SK-N-SH treated with all-trans-retinoic acid at 6 μM for 48 hours (cell line): ENCODE measurements at regions not wholly inside any gene's neighbourhood (a gene's known extent, or its start where the extent isn't known, plus 50 kb on each side); places are given as distances from the start of the nearest gene placed in this dataset.

ENCODE experiments used
- GLIS3 ChIP-seq: fragments of 250-450 bp; sonication (Bioruptor Pico); IDR thresholded peaks from 2 replicates; pipeline ENCODE4 v1.5.0; 2020; ENCODE audit warnings: mild to moderate bottlenecking, moderate library complexity
- OSR1 ChIP-seq: fragments of 250-450 bp; sonication (Bioruptor Pico); IDR thresholded peaks from 2 replicates; pipeline ENCODE4 v1.8.0; 2022; ENCODE audit warnings: moderate library complexity, mild to moderate bottlenecking, inconsistent platforms
- TOX ChIP-seq: fragments of 250-450 bp; sonication (Bioruptor Pico); IDR thresholded peaks from 2 replicates; pipeline ENCODE4 v1.8.0; 2021; ENCODE audit warnings: mild to moderate bottlenecking, moderate library complexity, borderline replicate concordance
- TF ChIP-seq, protein P1 (sequence below): fragments of 250-450 bp; sonication (Bioruptor Pico); IDR thresholded peaks from 2 replicates; pipeline ENCODE4 v1.5.1; 2020; ENCODE audit warnings: low read depth, mild to moderate bottlenecking, moderate library complexity

DNA sequence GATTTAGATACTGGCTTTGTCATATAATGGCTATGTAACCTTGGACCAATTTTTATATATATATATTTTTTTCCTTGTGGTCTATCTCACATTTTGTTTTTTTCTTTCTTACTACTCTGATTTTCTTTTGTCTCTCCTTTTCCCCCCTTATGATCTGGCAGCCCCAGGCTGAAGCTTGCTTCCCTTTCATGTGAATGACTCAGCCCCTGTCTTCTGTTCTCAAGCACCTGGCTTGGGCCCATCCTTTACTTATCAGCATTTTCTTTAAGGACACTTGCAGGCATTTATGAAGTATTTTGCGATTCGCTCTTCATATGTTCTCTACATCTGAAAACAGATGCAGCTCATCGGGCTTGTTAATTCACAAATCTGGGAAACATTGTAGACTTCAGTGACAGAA is 163.6 kb downstream of the SPRY2 start:
- TF ChIP-seq GLIS3 (no peak), OSR1 (CRISPR knock-in tag) (no peak), TOX (CRISPR knock-in tag) (no peak)
- TF ChIP-seq, protein P1, sequence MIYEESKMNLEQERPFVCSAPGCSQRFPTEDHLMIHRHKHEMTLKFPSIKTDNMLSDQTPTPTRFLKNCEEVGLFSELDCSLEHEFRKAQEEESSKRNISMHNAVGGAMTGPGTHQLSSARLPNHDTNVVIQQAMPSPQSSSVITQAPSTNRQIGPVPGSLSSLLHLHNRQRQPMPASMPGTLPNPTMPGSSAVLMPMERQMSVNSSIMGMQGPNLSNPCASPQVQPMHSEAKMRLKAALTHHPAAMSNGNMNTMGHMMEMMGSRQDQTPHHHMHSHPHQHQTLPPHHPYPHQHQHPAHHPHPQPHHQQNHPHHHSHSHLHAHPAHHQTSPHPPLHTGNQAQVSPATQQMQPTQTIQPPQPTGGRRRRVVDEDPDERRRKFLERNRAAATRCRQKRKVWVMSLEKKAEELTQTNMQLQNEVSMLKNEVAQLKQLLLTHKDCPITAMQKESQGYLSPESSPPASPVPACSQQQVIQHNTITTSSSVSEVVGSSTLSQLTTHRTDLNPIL (CRISPR knock-in tag) = no peak
